WERI-Rb-1 (cell line): ENCODE measurements at regions not wholly inside any gene's neighbourhood (a gene's known extent, or its start where the extent isn't known, plus 50 kb on each side); places are given as distances from the start of the nearest gene placed in this dataset.

Experiments
- DNase-seq: peaks from one replicate; pipeline ENCODE4 v3.0.0-alpha.2; 2020
- H3K27ac ChIP-seq: fragments of 250-450 bp; sonication (Bioruptor Pico); 2 replicates; pipeline ENCODE4 v1.5.1; 2020; ENCODE audit warnings: mild to moderate bottlenecking, moderate library complexity
- H3K27me3 ChIP-seq: fragments of 250-450 bp; sonication (Bioruptor Pico); 2 replicates; pipeline ENCODE4 v1.5.1; 2021; ENCODE audit warnings: mild to moderate bottlenecking, low read depth, moderate library complexity; ENCODE audit not compliant: insufficient read depth, severe bottlenecking
- H3K36me3 ChIP-seq: fragments of 250-450 bp; sonication (Bioruptor Pico); 2 replicates; pipeline ENCODE4 v1.5.1; 2020; ENCODE audit warnings: mild to moderate bottlenecking, moderate library complexity
- H3K4me3 ChIP-seq: 2 replicates; pipeline ENCODE4 v1.5.1; 2011; ENCODE audit warnings: low read depth, mild to moderate bottlenecking, control low read depth, low read length
- H3K9me3 ChIP-seq: fragments of 250-450 bp; sonication (Bioruptor Pico); 2 replicates; pipeline ENCODE4 v1.5.1; 2021; ENCODE audit warnings: mild to moderate bottlenecking, moderate library complexity; ENCODE audit not compliant: severe bottlenecking
- TF ChIP-seq, protein P1 (sequence below): IDR thresholded peaks from 2 replicates; pipeline ENCODE4 v1.5.1; 2011; ENCODE audit warnings: low read depth, mild to moderate bottlenecking, control low read depth, inconsistent platforms, low read length

DNA sequence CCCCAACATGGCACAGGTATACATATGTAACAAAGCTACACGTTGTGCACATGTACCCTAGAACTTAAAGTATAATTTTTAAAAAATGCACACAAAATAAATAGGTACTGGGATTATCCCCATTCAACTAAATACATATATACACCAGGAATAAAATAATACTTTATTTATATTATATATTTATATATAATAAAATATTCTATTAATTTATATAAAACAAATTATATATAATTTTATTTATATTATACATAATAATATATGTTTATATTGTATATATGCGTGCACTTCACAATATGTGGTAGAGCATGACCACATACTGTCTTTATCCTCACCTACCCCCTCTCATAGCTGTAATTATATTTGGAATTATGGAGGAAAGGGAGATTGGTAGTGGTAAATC lies 119.1 kb upstream of the TMEM260 start:
- no peaks in the 10 kb centered on the region for H3K27me3 ChIP-seq
- no peak overlapping the region for H3K4me3 ChIP-seq
- no peak overlapping the region for H3K27ac ChIP-seq
- H3K36me3 ChIP-seq: no peaks in the 10 kb centered on the region
- TF ChIP-seq, protein P1, sequence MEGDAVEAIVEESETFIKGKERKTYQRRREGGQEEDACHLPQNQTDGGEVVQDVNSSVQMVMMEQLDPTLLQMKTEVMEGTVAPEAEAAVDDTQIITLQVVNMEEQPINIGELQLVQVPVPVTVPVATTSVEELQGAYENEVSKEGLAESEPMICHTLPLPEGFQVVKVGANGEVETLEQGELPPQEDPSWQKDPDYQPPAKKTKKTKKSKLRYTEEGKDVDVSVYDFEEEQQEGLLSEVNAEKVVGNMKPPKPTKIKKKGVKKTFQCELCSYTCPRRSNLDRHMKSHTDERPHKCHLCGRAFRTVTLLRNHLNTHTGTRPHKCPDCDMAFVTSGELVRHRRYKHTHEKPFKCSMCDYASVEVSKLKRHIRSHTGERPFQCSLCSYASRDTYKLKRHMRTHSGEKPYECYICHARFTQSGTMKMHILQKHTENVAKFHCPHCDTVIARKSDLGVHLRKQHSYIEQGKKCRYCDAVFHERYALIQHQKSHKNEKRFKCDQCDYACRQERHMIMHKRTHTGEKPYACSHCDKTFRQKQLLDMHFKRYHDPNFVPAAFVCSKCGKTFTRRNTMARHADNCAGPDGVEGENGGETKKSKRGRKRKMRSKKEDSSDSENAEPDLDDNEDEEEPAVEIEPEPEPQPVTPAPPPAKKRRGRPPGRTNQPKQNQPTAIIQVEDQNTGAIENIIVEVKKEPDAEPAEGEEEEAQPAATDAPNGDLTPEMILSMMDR: no peak
- no peaks in the 10 kb centered on the region for H3K9me3 ChIP-seq
- DNase-seq: no peak

DNA sequence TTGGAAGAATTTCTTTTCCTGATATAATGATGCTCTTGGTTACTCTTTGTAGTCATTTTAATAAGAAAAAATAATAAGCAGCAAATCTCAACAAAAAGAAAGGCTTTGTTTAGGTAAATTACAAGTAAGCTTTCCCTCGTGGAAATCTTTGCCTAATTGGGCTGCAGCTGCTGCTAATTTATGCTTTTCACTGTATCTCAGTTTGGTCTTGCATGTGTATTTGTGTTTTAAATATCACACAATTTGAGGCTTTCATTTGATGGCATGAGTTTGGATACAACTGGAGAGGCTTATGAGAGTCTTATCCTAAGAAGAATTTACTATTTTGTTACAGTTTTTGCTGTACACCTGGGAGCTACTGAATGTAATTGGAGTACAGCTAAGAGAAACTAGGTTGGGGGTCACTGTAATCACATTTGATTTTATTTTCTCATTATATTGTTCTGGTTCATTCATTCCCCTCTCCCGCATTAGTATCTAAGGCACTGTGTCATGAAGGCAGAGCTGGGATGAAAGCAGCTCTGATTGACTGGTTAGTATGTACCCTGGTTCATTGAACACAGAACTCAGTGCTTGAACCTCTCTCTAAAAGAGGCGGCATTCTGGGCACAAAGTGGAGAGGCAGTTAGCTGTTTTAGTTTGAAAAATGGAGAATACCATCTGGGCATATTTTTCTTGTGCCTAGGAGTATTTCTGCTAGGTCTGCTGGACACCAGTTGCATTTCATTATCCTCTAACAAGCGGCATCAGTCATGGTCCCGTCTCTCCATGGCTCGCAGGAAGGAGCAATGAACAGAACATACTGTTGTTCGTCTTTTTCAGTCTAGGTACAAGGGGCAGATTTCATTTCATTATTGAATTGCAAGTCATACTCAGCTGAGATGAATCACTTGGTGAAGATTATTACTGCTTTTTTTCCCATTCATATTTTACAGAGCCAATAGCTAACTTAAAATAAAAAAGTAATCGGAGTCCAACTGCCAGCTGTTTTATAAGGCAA lies 118.0 kb upstream of the TMEM260 start:
- Histone ChIP-seq H3K27ac (no peak overlapping the region), H3K4me3 (no peak overlapping the region), H3K27me3 (no peaks in the 10 kb centered on the region), H3K36me3 (no peaks in the 10 kb centered on the region), H3K9me3 (no peaks in the 10 kb centered on the region)
- TF ChIP-seq, protein P1: no peak
- no peak for DNase-seq

DNA sequence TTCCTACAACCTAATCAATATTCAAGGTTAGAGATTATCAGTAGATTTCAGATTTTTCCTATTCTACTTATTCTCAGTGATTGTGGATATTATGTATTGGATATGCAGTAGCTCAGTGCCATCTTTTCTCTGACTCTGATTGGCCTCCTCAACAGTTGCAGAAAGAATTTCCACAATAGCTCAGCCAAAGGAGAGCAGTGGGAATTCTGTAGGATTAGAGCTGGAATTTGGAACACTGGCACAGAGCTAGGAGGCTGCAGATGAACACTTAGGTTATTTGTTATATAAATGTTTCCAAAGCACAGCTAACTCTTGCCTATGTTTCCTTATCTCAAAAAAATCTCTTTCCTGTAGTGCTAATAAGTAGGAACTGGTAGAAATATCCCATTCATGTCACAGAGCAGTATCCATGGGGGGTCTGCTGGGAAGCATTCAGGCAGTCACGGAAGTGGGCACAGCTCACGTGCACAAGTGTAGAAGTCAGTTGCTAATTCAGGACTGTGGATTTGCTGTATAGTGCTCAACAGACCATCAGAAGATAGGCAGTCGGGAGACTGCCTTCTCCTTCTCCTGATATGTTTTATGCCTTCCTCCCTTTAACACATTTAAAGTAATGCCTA lies 116.2 kb upstream of the TMEM260 start:
- H3K9me3 ChIP-seq: no peaks in the 10 kb centered on the region
- no peak overlapping the region for H3K27ac ChIP-seq
- no peaks in the 10 kb centered on the region for H3K27me3 ChIP-seq
- H3K4me3 ChIP-seq: no peak overlapping the region
- H3K36me3 ChIP-seq: no peaks in the 10 kb centered on the region
- DNase-seq: no peak
- TF ChIP-seq, protein P1: no peak

DNA sequence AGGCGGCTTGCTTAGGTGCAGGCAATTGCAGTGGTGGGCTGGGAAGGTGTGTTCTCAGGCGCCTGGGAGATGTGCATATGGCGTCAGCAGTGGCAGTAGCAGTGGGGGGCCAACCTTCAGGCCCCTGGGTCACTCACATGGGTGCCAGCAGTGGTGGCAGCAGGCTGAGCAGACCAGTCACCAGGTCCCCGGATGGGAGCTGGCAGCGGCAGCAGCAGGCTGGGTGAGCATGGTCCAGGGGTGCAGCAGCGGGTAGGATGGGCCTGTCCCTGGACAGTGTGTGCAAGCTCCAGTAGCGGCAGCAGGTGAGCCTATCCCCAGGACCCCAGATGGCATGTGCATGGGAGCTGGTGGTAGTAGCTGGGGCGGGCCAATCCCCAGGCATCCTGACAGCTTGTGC lies 108.5 kb upstream of the TMEM260 start:
- TF ChIP-seq, protein P1: no peak
- no peak overlapping the region for H3K4me3 ChIP-seq
- no peaks in the 10 kb centered on the region for H3K9me3 ChIP-seq
- no peaks in the 10 kb centered on the region for H3K27me3 ChIP-seq
- no peaks in the 10 kb centered on the region for H3K36me3 ChIP-seq
- no peak overlapping the region for H3K27ac ChIP-seq
- no peak for DNase-seq

- TF ChIP-seq, protein P1: peak; percentile 65
Observed at GRCh38 chr14:56474419-56475022, 105.1 kb upstream of the TMEM260 start.

More at GRCh38 chr14:56474419-56475022, 105.1 kb upstream of the TMEM260 start:
- H3K4me3 ChIP-seq: no peak overlapping the region
- DNase-seq: no peak
- H3K9me3 ChIP-seq: no peaks in the 10 kb centered on the region
- H3K27ac ChIP-seq: no peak overlapping the region
- no peaks in the 10 kb centered on the region for H3K27me3 ChIP-seq
- no peaks in the 10 kb centered on the region for H3K36me3 ChIP-seq
